Fibroblast of lung (primary cell): ENCODE measurements at regions not wholly inside any gene's neighbourhood (a gene's known extent, or its start where the extent isn't known, plus 50 kb on each side); places are given as distances from the start of the nearest gene placed in this dataset.

ENCODE experiments used
- CTCF ChIP-seq, 2 donors: IDR thresholded peaks in 1 of 2; conservative IDR thresholded peaks in 1 of 2; 1 replicate in 1 of 2; 2 replicates in 1 of 2; pipeline ENCODE4 v1.5.1; 2011 to 2012; ENCODE audit warnings: low read length in 2 of 2, control low read depth in 1 of 2, inconsistent platforms in 1 of 2, low read depth in 1 of 2, mild to moderate bottlenecking in 1 of 2
- EZH2 ChIP-seq: IDR thresholded peaks from 2 replicates; pipeline ENCODE4 v1.5.1; 2012; ENCODE audit warnings: low read length, control low read depth, mild to moderate bottlenecking; ENCODE audit errors: missing control alignments

GRCh38 chr14:87575378-87575777, 417.6 kb downstream of the GALC start:
- TF ChIP-seq EZH2 (no peak), CTCF (conservative IDR thresholded peaks at IDR 0.05 in 1 of 2, IDR thresholded peaks at IDR 0.05 in 1 of 2; ENCODE audit: low read depth in 1 of 2, low read length in 2 of 2) (no peak)
